ENCODE measurements at regions not wholly inside any gene's neighbourhood (a gene's known extent, or its start where the extent isn't known, plus 50 kb on each side); places are given as distances from the start of the nearest gene placed in this dataset.

GRCh38 chr18:61676773-61677434, 215.9 kb downstream of the RNF152 start:
- Histone ChIP-seq H3K27me3 (no peaks in the 10 kb centered on the region), H3K4me1 (no peaks in the 10 kb centered on the region), H3K9me3 (peaks cover 8% of the 10 kb centered on the region), H3K27ac (no peak overlapping the region), H3K36me3 (no peaks in the 10 kb centered on the region), H3K4me3 (no peak overlapping the region)
- TF ChIP-seq POLR2A (IDR thresholded peaks at IDR 0.05) (no peak), CTCF (IDR thresholded peaks at IDR 0.05) (no peak), POLR2AphosphoS5 (IDR thresholded peaks at IDR 0.05; ENCODE audit: insufficient read depth in 1 of 2, low read depth in 1 of 2) (no peak)
- intact Hi-C loops (cut with DNase I), result no loop called here
- DNase-seq (ENCODE audit: extremely low spot score in 2 of 2), result no peak

GRCh38 chr18:61669320-61669719, 223.5 kb downstream of the RNF152 start:
- Histone ChIP-seq H3K4me1 (no peaks in the 10 kb centered on the region), H3K36me3 (no peaks in the 10 kb centered on the region), H3K9me3 (no peaks in the 10 kb centered on the region), H3K27me3 (no peaks in the 10 kb centered on the region), H3K4me3 (no peak overlapping the region), H3K27ac (no peak overlapping the region)
- no peak for DNase-seq (ENCODE audit: extremely low spot score in 2 of 2)
- no peak for TF ChIP-seq POLR2AphosphoS5 (IDR thresholded peaks at IDR 0.05; ENCODE audit: insufficient read depth in 1 of 2, low read depth in 1 of 2)
- no peak for TF ChIP-seq CTCF (IDR thresholded peaks at IDR 0.05)
- TF ChIP-seq POLR2A (IDR thresholded peaks at IDR 0.05), result no peak
- intact Hi-C loops (cut with DNase I), result no loop called here

- Histone ChIP-seq H3K4me3 (no peak overlapping the region), H3K9me3 (no peaks in the 10 kb centered on the region), H3K36me3 (no peaks in the 10 kb centered on the region), H3K4me1 (no peaks in the 10 kb centered on the region), H3K27me3 (no peaks in the 10 kb centered on the region), H3K27ac (no peak overlapping the region)
- intact Hi-C loops (cut with DNase I), result no loop called here
- DNase-seq (ENCODE audit: extremely low spot score in 2 of 2), result no peak
- TF ChIP-seq CTCF (IDR thresholded peaks at IDR 0.05), result no peak
- TF ChIP-seq POLR2A (IDR thresholded peaks at IDR 0.05), result no peak
- no peak for TF ChIP-seq POLR2AphosphoS5 (IDR thresholded peaks at IDR 0.05; ENCODE audit: insufficient read depth in 1 of 2, low read depth in 1 of 2)
Observed at GRCh38 chr18:61666876-61667590, 225.8 kb downstream of the RNF152 start.

- no peaks in the 10 kb centered on the region for H3K4me1 ChIP-seq
- TF ChIP-seq POLR2AphosphoS5 (IDR thresholded peaks at IDR 0.05; ENCODE audit: insufficient read depth in 1 of 2, low read depth in 1 of 2) (no peak), CTCF (IDR thresholded peaks at IDR 0.05) (no peak), POLR2A (IDR thresholded peaks at IDR 0.05) (no peak)
- no peak overlapping the region for H3K4me3 ChIP-seq
- intact Hi-C loops (cut with DNase I), result no loop called here
- H3K36me3 ChIP-seq, result no peaks in the 10 kb centered on the region
- no peaks in the 10 kb centered on the region for H3K27me3 ChIP-seq
- H3K9me3 ChIP-seq, result no peaks in the 10 kb centered on the region
- H3K27ac ChIP-seq, result no peak overlapping the region
- DNase-seq (ENCODE audit: extremely low spot score in 2 of 2), result no peak
Observed at GRCh38 chr18:61664419-61665084, 228.3 kb downstream of the RNF152 start.

Data from vagina (tissue), 2 donors.